Stimulated activated CD8-positive, alpha-beta memory T cell treated with anti-CD3 and anti-CD28 coated beads, Interleukin-2, amount 100 ng/mL, for 48 hours (primary cell): ENCODE measurements at regions not wholly inside any gene's neighbourhood (a gene's known extent, or its start where the extent isn't known, plus 50 kb on each side); places are given as distances from the start of the nearest gene placed in this dataset.
"Not testable (repeated sequence)": the region's sequence is repeated elsewhere in the genome, so short reads cannot be mapped to it uniquely, and the experiment has no call there.

Experiments
- DNase-seq, 2 donors: peaks; one replicate each; pipeline ENCODE4 v3.0.0-alpha.2; 2020; ENCODE audit warnings: low read depth in 2 of 2

DNA sequence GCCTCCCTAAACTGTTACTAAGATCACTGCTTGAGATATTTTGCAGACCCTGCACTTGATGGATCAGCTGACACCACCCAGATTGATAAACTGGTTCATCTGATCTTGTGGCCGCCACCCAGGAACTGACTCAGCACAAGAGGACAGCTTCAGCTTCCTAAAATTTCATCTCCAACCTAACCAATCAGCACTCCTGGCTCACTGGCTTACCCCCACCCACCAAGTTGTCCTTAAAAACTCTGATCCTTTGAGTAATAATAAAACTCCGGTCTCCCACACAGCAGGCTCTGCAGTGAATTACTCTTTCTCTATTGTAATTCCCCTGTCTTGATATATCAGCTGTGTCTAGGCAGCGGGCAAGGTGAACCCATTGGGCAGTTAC lies 174.8 kb downstream of the UTP18 start:
- DNase-seq, result no peak

DNA sequence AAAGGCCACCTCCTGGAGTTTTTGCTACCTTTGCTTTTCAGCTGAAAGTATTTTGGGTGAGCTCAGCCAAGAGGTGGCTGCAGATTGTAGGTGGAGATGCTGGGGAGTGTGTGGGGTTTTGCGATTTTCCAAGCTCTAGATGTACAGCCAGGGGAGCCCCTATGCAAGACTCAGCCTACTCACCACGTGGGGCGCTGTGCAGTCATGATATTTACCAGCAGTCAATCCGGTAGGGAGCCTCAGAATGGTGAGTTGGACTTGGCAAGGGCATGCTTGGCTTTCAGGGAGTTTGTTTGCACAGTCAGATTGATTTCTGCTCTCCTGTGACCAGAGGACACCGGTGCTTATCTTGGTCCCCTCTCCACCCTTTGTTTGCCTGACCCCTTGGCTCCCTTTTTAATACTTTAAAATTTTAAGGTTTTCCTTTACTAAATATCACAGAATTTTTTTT lies 175.3 kb downstream of the UTP18 start:
- DNase-seq, result peak in 1 of 2 donors; percentile 20

DNA sequence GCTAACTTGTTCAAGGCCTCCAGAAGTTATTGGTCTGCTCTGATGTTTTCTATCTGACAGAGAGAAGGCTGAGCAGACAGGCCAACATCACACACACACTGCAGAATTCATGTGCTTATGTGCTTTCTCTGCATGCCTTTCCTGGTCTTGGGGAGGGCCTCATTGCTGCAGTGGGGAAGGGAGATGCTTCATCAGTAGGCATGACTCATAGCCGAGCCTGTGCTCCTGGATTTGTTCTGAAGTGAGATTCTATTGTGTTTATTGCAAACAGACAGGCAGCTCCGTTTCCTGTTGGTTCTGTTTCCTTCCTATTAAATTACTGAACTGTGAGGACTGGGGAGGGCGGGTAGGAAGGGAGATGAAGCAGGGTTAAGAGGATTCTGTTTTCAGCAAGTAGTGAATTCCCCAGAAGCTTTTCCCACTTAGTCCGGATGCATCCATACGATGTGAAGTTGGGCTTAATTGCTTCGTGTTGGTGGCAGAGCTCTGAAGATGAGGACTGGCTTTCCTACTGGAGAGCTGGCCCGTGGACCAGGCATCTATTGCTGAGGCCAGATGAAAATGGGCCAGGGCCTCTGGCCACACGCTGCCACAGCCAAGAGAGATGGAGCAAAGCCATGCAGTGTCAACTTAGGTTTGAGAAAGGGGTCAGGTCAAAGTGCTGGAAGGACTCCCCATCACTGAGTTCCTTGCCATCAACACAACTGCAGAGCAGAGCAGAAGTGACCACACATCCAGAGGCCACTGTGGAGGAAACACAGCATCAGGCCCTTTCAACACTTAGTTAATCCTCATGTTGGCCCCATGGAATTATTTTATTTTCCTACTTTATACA lies 179.3 kb downstream of the UTP18 start:
- no peak for DNase-seq

DNA sequence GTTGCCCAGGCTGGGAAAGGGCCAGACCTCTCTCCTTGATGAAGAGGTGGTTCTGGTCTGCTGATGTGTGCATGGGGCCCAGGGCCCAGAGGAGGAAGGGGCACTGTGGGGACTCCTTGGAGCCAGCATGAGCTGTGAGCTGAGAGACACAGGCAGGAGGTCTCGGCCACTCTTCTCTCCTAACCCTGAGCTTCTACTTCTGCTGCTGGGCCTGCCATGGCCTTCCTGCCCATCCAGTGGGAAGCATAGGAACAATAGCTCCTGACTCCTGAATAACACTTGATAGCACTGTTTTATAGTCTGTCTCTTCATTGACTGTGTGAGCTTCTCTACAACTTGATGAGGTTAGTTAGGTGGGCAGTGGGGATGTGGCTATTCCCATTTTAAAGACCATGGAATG lies 181.1 kb downstream of the UTP18 start:
- no peak for DNase-seq

DNA sequence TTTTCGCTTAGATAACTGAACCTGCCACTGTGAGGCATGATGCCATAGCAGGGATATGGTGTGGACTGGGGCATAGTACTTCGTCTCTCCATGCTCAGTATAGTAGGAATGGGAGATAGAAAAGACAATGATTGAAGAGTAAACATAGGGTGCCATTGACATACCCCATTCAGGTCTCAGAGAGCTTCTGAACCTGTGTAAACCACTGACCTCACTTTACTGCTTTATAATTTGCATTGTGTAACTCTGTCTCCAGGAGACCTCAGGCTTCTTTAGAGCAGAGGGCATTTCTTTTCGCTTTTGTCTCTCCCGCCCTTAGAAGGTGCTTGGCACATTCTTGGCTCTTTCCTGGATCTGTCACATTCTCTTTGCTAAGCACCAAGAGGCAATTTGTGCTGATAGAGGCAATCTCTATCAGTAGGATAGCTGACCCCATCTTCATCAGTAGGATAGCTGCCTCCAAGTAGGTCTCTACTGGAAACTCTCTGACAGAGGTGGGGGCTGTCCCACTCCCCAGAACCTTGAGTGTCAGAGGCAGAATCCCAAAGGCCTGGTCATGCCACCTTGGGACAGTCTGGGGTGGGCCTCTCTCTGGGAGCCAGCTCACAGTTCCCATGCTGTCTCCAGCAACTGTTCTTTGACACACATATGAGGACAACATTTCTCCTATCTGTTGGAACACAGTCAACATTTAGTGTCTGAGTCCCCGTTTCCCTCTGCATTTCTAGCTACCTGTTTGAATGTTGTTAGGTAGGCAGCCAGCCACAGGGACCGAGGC lies 181.9 kb downstream of the UTP18 start:
- no peak for DNase-seq

DNA sequence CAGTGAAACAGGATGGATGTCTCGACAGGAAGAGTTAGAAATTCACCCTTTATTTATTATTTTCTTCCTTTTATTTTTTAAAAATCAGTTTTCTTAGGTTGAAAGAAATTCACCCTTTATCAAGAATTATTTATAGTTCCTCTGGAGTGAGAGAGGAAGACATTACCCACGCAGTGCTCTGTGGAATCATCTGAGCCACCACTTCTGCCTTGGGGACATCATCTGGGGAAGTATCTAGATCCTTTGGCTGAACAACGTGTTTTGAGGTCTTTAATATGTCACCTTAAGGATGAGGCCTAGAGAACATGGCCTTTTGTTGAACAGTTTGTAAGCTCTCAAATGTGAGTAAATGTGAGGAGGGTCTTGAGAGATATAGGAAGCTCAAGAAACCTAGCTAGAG lies 183.3 kb downstream of the UTP18 start:
- no peak for DNase-seq

DNA sequence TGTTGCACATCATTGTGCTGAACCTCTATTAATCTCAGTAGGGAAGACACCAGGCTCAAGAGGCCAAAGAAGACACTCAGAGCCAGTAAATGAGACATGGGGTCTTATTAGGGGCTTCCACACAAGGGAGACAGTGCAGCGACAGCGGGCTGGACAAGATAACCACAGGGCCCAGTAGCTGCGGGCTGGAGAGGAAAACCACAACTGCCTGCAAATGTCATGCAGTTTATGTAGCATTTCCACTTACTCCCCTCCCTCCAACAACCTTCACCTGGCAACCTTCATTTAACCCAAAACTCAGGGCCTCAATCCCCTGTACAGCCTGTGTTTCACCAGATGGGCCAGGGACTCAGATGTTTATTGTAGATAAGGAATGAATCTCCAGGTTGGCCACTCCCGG lies 185.6 kb downstream of the UTP18 start:
- no peak for DNase-seq

DNA sequence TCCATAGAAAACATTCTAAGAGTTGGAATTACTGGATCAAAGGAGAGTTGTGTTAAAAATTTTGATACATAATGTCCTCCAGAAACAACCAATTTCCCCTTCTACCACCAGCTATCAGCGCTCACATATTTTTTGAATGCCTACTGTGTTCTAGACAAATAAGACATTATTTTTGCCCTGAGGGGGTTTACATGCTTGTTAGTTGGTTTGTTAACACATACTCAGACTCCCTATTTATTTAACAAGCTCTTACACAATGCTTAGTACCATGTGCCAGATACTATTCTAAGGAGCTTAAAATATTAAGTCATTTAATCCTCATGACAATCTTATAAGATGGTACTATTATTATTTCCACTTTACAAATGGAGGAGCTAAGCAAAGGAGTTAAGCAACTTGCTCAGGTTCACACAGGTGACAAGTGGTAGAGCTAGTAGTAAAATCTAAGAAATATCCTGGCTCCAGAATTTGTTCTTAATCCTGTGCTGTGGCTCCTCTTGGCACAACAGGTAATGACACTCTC lies 194.2 kb downstream of the UTP18 start:
- no peak for DNase-seq

DNA sequence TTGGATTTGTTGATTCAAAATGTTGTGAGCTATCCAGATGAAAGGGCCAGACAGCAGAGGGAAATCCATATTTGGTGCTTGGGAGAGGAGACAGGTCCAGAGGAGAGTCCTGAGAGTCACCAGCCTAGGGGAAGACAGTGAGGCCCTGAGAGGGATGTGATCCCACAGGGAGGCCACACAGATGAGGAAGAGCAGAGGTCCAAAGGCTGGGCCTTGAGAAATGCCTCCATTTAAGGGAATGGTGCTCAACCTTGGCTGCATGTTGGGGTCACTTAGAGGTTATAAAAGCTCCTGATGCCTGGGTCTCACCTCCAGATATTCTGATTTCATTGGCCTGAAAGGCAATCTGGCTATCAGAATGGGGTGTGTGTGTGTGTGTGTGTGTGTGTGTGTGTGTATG lies 194.9 kb downstream of the UTP18 start:
- no peak for DNase-seq

DNA sequence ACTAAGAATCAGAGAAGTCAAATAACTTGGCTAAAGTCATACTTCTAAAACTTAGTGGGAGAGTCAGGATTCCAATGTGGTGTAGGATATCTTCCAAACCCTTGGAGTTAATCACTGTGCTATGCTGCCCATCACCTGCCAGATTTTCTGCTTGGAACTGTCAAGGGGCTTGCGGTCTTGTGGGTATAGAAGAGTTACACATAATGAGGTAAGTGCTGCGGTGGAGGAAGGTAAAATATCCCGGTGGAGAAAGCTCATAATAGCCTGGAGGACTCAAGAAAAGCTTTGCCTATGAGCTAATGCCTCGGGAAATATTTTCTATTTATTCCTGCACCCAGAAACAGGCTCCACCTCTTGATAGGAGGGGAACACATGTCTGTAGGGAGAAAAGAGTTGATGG lies 195.6 kb downstream of the UTP18 start:
- DNase-seq, result no peak

DNA sequence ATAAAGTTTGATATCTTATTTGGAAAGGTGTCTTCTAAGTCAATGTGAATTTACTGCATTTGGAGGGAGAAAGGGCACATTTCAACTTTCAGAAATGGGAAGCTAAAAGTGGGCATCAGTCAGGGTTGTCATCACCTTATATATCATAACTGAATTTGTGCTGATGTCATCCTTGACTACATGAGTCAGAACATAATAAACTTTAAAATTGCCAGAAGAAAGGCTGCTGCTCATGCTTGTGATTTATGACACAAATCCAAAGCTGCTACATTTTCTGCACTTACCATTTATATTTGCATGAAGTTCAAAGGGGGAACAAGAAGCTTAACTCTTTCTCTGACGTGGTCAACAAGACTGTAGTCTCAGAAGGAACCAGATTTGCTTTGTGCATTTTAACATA lies 196.6 kb downstream of the UTP18 start:
- DNase-seq, result no peak

DNA sequence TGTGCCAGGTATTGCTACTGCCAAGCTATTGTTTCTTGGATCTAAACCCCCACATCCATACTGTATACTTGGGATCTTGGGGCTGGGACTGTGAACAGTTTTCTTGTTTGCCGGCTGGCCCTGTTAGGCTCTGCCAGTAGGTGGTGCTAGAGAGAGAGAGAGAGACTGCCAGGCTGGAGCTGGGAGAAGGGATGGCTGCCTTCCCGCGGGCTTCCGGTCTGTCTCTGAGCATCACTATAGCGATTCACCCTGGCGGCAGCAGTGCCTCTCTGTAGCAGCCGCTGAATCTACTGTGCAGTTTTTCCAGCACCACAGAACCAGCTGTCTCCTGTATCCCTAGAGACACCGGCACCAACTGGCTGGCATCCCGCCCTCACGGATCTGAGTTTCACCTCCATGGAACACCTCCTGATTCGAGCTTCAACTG lies 201.2 kb downstream of the UTP18 start:
- peak; percentile 27 to 29 for DNase-seq

DNA sequence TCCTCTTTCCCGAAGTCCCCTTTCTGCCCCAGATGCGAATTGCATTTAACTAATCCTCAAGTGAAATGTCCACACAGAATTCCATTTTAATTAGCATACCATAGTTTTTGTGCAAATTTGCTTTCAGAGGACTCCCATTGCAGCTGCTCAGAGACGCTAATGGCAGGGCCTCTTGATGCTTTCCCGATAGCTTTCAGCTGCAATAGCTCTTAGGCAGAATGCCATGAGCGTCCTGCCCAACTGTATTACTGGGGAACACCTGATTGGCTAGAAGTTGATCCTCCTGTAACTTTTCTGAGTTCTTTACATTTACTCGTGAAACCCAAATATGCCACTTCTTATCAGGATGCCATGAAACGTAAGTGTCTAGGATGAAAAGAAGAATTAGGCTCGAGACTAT lies 203.0 kb downstream of the UTP18 start:
- no peak for DNase-seq

DNA sequence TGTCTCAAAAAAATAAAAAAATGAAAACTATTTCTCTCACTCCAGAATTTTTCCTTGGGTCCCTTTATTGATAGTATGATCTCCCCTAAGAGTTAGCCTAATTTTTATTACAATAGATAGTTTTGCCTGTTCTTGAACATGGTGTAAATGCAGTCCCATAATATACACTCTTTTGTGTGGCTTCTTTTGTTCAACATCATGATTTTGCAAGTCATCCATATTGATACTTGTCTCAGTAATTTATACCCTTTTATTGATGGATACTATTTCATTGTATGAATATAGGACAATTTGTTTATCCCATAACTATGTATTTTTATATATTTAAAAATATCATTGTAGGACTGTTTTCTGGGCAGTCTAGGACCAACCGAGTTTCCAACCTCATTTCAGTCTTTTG lies 207.0 kb downstream of the UTP18 start:
- DNase-seq, result no peak

DNA sequence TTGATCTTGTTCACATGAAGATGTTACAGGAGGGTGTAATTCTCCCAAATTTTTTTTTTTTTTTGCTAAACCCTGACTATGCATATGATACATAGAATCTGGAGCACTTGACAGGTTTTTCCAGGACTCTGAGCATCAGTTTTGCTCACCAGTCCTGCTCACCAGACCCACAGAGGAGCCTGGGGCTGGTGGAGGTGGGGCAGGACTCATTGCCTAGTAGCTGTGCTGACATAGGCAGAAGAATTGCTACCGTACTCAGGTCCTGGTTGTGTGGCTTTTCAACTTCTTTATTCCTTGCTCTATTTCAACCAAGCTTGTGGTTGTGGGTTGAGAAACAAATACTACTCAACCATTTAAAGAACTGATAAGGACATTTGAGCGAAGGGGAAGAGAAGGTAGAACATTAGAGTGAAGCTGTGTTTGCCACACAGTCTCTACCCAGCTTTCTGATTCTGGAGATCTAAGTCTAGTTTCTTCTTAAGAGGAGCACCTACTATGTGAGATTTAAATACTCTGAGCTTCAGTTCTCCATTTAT lies 212.4 kb downstream of the UTP18 start:
- no peak for DNase-seq

DNA sequence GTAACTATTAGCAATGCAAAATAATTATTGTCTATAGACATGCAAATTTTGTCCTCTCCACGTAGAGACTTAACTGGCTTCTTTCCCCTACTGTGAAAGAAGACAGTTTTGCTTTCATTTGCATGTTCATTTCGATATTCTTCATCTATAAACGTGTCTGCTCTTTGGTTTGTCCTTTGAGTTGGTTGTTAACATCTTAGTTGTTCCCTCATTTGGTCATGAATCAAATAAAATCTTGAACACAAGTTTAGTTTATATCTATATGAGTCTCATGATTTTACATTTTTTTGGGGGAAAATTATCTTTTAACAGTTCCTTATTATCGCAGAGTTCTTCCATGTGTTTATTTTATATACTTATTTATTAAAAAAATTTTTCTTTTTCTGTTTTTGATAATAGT lies 214.4 kb downstream of the UTP18 start:
- no peak for DNase-seq

DNA sequence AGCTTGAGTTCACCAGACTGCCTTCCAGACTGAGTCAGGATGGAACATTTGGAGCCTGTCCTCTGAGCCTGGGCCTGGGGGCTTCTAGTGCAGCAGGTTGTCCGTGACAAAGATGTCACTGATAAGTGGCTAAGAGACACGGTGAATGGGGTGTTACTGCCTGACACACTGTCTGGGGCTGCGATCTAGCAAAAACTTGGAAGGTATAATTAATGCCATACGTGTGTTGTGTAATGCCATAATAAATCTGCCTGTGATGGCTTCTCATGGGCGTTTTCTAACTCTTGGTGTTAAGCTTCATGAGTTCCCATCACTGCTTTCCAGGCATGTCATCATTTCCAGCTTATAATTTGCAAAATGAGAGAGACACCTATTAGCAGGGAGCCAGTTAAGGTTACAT lies 215.4 kb downstream of the UTP18 start:
- DNase-seq, result no peak

DNA sequence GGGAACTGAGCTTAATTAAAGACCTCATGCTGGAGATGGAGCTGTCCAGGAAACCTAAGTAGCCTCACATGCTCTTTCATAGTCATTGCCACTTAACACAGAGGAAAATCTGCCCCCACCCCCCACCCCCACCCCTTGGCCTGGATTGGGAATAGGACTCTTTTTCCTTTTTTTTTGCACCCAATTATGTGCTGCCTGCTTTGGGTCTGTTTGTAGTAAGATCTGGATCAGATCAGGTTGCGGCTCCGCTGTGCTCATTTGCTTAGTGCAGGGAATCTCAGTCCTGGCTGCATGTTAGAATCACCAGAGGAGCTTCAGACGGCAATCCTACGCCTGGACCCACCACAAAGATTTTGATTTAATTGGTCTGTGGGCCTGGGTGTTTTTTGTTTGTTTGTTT lies 219.0 kb downstream of the UTP18 start:
- no peak for DNase-seq

DNA sequence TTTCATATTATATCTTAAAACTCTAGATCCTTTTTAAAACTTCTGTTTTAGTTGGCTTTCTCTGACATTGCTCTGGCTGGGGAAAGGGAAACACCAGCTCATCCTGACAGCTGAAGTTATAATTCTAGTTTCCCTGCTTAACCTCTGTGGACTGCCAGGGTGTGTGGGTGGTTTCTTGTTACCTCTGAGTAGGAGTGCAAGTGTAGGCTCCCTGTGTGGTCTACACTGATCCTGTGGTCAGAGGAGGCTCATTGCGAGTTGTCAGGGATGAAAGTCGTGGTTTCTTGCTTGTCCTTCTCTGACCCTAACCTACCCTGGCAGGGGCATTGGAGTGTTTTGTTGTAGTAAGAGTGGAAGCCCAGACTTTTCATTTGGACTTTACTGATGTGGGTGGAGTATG lies 221.0 kb downstream of the UTP18 start:
- no peak for DNase-seq

DNA sequence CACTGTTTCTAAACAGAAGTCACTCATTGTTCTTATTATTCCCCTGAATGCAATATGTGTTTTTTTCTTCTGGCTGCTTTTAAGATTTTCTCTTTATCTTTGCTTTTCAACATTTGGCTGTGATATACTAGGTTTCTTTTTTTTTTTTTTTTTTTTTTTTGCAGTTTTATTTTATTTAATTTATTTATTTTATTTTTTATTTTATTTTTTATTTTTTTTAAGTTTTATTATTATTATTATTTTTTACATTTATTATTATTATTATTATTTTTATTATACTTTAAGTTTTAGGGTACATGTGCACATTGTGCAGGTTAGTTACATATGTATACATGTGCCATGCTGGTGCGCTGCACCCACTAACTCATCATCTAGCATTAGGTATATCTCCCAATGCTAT lies 221.9 kb downstream of the UTP18 start:
- DNase-seq, result not testable (repeated sequence)

DNA sequence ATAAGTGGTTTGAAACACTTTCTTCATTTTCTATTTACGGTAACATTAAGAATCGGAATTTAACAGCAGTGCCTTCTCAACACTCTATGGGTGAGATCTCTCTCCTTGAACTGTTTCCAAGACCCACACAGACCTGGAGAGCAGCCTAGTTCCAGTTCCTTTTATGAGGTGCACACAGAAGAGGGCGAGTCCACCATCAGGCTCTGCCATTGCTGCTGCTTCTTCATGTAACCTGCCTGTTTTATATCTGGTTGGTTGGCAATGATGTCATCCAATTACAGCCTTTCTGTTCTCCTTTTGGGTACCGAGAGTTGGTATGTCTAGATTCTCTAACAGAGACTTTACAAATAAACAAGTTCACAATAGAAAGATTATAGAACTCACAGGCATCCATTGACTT lies 225.7 kb downstream of the UTP18 start:
- DNase-seq, result no peak

DNA sequence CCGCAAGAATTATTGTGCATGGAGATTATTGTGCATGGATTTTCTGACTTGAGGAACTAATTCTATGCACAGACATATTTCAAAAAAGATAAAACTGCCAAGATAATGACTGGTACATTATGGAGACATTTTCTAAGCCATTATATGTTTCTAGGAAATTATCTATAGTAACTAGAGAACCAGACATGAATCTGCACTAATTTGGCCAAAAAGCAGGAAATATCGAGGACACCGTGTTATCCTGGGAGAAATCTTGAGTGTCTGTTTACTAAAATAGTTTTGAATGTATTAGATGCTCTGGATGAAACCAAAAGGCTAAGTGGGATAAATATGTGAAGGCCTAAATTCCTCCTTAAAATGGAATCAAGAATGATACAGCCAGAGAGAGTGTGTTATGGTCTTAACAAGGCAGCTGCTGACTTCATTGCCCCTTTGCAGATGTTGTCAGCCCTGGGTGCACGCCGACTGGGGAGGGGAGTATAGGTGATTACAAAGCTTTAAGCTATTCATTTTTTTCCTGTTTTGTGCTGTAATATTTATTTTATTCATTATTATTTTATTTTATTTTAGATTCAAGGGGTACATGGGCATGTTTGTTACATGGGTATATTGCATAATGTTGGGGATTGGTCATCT lies 226.7 kb downstream of the UTP18 start:
- no peak for DNase-seq
